Hepatocyte (in vitro differentiated cells): ENCODE measurements at regions not wholly inside any gene's neighbourhood (a gene's known extent, or its start where the extent isn't known, plus 50 kb on each side); places are given as distances from the start of the nearest gene placed in this dataset.

Source experiments
- EZH2 ChIP-seq: fragments of 200-600 bp; sonication (generic); IDR thresholded peaks from 2 replicates; pipeline ENCODE4 v1.6.1; 2016; ENCODE audit warnings: antibody characterized with exemption, mild to moderate bottlenecking, borderline replicate concordance
- TF ChIP-seq, protein P1 (sequence below): fragments of 200-600 bp; sonication (generic); IDR thresholded peaks from 2 replicates; pipeline ENCODE4 v1.5.1; 2016; ENCODE audit warnings: antibody characterized with exemption, mild to moderate bottlenecking; ENCODE audit not compliant: poor library complexity

- TF ChIP-seq, protein P1, sequence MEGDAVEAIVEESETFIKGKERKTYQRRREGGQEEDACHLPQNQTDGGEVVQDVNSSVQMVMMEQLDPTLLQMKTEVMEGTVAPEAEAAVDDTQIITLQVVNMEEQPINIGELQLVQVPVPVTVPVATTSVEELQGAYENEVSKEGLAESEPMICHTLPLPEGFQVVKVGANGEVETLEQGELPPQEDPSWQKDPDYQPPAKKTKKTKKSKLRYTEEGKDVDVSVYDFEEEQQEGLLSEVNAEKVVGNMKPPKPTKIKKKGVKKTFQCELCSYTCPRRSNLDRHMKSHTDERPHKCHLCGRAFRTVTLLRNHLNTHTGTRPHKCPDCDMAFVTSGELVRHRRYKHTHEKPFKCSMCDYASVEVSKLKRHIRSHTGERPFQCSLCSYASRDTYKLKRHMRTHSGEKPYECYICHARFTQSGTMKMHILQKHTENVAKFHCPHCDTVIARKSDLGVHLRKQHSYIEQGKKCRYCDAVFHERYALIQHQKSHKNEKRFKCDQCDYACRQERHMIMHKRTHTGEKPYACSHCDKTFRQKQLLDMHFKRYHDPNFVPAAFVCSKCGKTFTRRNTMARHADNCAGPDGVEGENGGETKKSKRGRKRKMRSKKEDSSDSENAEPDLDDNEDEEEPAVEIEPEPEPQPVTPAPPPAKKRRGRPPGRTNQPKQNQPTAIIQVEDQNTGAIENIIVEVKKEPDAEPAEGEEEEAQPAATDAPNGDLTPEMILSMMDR: no peak
- no peak for TF ChIP-seq EZH2
Measured at GRCh38 chr14:24701062-24701461, 67.1 kb upstream of the GZMB start.
